Urinary bladder (tissue), 3 donors: ENCODE measurements at regions not wholly inside any gene's neighbourhood (a gene's known extent, or its start where the extent isn't known, plus 50 kb on each side); places are given as distances from the start of the nearest gene placed in this dataset.
A peak's percentile ranks its signal among the peaks of the same experiment; 100 is the strongest.
"Not testable (repeated sequence)": the region's sequence is repeated elsewhere in the genome, so short reads cannot be mapped to it uniquely, and the experiment has no call there.

ENCODE experiments used
- DNase-seq: peaks from one replicate; pipeline ENCODE4 v3.0.0-alpha.2; 2015; ENCODE audit errors: extremely low spot score
- H3K27ac ChIP-seq: one replicate; pipeline ENCODE4 v1.5.1; 2013; ENCODE audit warnings: low read depth, mild to moderate bottlenecking, moderate library complexity
- H3K36me3 ChIP-seq: one replicate; pipeline ENCODE4 v1.6.1; 2013; ENCODE audit warnings: mild to moderate bottlenecking, moderate library complexity; ENCODE audit not compliant: insufficient read depth
- H3K4me1 ChIP-seq: one replicate; pipeline ENCODE4 v1.6.1; 2013; ENCODE audit warnings: mild to moderate bottlenecking, moderate library complexity; ENCODE audit not compliant: insufficient read depth
- H3K4me3 ChIP-seq: one replicate; pipeline ENCODE4 v1.5.1; 2013; ENCODE audit warnings: low read depth, low read length
- WGBS: extraction: QIAGEN DNeasy Blood & Tissue Kit; methylation state at CpG from one replicate; pipeline ENCODE4 v1.1.7; 2013; 5-methylcytosine and 5-hydroxymethylcytosine counted together
- donor health status: healthy with polysubstance abuse.
- donor health status: healthy.

DNA sequence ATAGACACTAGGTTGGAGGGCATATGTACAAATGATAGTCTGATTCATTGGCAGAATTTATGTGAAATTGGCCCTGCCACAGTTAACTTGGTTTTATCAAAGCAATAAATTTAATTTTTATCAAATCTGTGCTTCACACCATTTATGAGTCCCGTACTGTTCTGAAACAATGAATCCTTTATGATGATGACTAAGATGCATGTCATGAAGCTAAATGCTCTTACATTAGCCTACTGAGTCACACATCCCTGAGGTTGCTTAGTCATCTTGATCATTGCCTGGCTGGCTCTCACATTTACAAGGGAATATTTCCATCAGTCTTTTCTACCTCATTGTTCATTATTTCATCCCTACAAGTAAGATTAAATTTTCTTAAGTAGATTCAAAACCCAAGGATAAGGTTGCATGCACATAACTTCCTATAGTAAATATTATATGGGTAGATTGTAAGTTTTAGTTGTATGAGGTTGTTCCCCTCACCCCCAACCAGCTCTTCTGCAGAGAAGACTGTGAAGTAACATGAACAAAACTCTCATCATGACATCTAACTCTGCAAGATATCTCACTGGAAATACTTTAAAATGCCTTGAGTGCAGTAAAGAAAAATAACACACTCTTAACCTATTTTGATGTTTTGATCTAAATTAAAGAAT, 170.7 kb downstream of the CYB561 start:
- no peaks in the 10 kb centered on the region for H3K4me1 ChIP-seq

DNA sequence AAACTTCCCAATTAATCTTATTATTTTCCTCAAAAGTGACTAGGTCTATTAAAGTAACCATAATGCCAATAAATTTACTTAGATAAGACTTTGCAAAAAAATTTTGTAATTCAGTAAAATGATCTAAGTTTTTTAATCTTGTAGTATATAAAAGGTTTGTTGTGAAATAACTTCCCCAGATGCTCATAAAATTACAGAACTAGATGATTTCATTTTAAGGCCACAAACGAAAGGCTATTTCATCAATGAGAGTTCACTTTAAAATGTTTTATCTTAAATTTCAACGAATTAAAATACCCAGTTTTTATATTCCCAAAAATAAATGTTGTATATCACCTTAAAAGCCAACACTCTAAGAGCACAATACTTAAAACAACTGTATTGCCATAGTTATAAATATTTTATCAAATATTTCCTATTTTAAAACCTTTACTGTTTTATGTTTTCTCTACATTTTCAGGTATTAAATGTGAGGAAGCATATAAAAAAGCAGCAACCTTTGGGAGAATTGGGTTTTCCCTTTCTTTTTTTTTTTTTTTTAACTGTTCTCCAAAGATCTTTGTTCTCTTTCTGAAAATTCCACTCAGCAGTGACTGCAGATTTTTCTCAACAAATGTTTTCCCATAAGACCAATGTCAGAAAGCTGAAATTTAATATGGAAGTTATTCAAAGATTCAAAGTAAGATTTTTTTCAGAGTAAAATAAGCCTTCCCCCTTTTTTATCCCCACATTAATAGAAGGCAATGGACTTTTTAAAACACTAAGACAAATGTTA, 169.9 kb downstream of the CYB561 start:
- no peak overlapping the region for H3K27ac ChIP-seq
- H3K4me3 ChIP-seq, result no peak overlapping the region
- no peaks in the 10 kb centered on the region for H3K4me1 ChIP-seq
- DNase-seq, result no peak
- H3K36me3 ChIP-seq, result no peaks in the 10 kb centered on the region
- 54% methylated on average over 2 of the region's 2 CpGs for WGBS

More for the DNA sequence above, 170.7 kb downstream of the CYB561 start:
- 43% methylated on average over 1 of the region's 1 CpG for WGBS
- H3K36me3 ChIP-seq, result no peaks in the 10 kb centered on the region
- no peak overlapping the region for H3K27ac ChIP-seq
- H3K4me3 ChIP-seq, result no peak overlapping the region
- DNase-seq, result no peak

DNA sequence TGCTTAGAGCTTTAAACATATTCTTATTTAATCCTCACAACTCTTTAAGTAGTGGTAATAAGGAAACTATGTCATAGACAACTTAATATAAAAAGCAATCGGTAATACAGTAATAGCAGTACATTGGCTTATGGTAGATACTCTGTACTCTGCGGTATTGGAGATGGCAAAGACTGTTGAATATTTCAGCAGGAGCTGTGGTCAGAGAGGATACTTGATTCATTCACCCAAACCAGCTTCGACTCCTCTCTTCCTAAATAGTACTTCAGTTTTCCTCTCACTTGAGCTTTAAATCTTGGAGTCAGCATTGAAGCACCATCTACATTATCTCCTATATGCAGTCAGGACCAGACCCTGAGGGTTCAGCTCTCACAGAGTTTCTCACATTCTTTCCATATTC, 169.3 kb downstream of the CYB561 start:
- Histone ChIP-seq H3K36me3 (no peaks in the 10 kb centered on the region), H3K4me1 (no peaks in the 10 kb centered on the region), H3K27ac (no peak overlapping the region), H3K4me3 (no peak overlapping the region)
- WGBS, result 92% methylated on average over 3 of the region's 3 CpGs
- no peak for DNase-seq

DNA sequence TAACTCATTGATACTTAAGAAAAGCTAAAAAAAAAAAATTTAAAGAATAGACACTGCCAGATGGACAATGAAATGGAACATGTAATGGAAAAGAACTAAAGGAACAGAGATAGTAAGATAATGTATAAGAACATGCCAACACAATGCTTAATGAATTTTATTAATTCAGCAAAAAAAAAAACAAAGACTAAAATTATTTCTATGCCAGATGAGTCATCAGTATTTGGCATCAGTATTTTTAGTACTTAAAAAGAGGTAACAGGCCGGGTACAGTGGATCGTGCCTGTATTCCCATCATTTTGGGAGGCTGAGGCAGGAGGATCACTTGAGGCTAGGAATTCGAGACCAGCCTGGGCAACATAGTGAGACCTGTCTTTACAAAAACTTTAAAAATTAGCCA, 168.5 kb downstream of the CYB561 start:
- H3K4me1 ChIP-seq, result no peaks in the 10 kb centered on the region
- no peak for DNase-seq
- no peak overlapping the region for H3K4me3 ChIP-seq
- H3K27ac ChIP-seq, result no peak overlapping the region
- 91% methylated on average over 3 of the region's 3 CpGs for WGBS
- no peaks in the 10 kb centered on the region for H3K36me3 ChIP-seq

DNA sequence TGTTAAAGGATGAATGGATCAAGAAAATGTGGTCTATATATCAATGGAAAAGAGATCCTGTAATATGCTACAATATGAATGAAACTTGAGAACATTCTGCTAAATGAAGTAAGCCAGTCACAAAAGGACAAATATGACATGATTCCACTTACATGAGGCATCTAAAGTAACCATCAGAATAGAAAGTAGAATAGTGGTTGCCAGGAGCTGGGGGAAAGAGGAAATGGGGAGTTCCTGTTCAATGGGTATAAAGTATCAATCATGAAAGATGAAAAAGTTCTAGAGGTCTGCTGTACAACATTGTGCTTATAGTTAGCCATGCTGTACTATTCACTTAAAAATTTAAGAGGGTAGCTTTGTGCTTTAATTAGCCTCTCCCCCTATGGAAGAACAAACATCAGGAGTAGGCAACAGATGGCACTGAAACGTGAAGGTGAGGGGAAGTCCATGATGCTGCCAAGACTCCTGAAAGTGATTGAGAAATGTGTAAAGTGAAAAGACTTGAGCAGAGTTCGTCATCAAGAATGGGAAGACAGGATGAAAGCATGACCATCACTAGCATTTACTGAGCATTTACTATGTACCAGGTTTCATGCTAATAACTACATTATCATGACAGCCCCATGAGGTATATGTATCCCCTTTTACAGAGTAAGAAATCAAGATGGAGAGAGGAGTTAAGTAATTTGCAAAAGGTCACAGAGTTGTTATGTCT, 167.2 kb downstream of the CYB561 start:
- 88% methylated on average over 2 of the region's 2 CpGs for WGBS
- no peaks in the 10 kb centered on the region for H3K4me1 ChIP-seq

DNA sequence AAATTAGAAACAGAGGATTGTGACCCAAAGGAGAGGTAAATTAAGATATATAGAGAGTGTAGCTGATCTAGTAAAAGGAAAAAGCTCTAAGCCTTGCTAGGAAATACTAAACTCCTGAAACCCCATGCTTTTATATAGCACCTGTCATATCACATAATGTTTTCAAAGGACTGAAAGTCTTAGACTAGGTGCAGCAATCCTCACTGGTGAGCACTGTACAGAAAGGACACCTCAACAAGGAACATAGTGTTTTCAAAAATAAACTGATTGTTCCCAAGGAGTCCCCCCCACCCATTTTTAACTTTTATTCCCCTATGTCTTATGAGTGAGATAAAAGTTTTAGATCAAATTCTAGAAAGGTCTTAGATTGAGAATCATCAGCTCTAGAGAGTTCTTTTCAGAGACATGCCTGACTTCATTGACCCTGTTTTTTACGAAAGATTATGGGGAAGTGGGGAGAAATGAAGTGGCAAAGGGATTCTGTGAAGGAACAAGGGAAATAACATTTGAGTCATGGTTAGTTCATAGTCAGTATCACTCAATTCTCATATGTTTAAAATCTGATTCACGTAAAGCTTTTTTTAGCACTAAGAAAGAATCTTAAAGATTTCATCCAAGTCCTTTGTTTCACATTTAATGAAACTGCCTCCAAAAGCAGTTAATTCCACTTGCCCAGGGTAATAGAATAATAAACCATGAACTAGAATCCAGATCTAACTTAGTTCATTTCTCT, 166.4 kb downstream of the CYB561 start:
- Histone ChIP-seq H3K4me1 (no peaks in the 10 kb centered on the region), H3K4me3 (no peak overlapping the region), H3K27ac (peak overlapping the region; percentile 10), H3K36me3 (no peaks in the 10 kb centered on the region)
- no peak for DNase-seq
- 85% methylated on average over 2 of the region's 2 CpGs for WGBS

More for the DNA sequence above, 167.2 kb downstream of the CYB561 start:
- DNase-seq, result no peak
- Histone ChIP-seq H3K27ac (no peak overlapping the region), H3K4me3 (no peak overlapping the region), H3K36me3 (no peaks in the 10 kb centered on the region)

DNA sequence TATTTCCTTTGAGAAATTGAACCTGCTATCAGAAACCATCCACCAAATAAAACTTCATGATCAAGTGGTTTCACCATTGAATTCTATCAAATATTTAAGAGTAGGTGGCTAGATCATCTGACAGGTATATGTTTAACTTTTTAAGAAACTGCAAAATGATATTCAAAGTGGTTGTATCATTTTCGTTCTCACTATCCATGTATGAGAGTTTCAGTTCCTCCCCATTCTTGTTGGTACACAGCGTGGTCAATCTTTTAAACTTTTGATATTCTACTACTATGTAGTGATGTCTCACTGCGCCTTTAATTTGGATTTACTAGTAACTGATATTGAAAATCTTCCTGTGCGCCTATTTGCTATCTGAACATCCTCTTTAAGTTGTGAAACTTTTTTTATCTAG, 163.7 kb downstream of the CYB561 start:
- 94% methylated on average over 4 of the region's 4 CpGs for WGBS
- H3K4me1 ChIP-seq, result no peaks in the 10 kb centered on the region
- H3K36me3 ChIP-seq, result peaks cover 3% of the 10 kb centered on the region
- no peak overlapping the region for H3K4me3 ChIP-seq
- DNase-seq, result no peak
- no peak overlapping the region for H3K27ac ChIP-seq

DNA sequence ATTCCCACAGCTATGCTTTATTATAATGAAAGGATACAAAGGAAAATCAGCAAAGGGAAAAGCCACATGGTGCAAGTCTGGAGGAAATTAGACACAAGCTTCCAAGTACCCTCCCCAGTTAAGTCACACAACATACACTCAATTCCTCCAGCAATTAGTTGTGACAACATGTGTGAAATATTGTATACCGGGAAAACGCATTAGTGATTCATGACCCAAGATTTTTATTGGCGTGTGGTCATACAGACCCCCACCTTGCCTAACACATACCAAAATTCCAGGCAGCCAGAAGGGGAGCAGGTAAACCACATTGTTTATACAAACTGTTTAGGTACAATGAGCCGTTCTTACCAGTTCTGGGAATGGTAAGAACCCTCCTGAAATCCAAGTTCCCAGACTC, 160.6 kb downstream of the CYB561 start:
- Histone ChIP-seq H3K4me3 (no peak overlapping the region), H3K27ac (no peak overlapping the region), H3K36me3 (peaks cover 3% of the 10 kb centered on the region), H3K4me1 (no peaks in the 10 kb centered on the region)
- 97% methylated on average over 4 of the region's 4 CpGs for WGBS
- DNase-seq, result no peak

DNA sequence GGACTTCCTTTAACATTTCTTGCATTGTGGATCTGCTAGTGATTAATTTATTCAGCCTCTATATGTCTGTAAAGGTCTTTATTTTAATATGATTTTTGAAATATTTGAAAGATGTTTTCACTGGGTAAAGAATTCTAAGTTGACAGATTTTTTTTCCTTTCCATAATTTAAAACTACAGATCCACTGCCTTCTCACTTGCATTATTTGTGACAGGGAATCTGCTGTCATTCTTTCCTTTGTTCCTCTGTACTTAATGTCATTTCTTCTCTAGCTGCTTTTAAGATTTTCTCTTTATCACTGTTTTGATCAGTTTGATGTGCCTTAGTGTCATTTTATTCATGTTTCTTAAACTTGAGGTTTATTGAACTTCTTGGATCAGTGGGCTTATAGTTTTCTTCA, 159.9 kb downstream of the CYB561 start:
- Histone ChIP-seq H3K4me3 (no peak overlapping the region), H3K27ac (no peak overlapping the region), H3K4me1 (no peaks in the 10 kb centered on the region), H3K36me3 (peaks cover 3% of the 10 kb centered on the region)
- no peak for DNase-seq

DNA sequence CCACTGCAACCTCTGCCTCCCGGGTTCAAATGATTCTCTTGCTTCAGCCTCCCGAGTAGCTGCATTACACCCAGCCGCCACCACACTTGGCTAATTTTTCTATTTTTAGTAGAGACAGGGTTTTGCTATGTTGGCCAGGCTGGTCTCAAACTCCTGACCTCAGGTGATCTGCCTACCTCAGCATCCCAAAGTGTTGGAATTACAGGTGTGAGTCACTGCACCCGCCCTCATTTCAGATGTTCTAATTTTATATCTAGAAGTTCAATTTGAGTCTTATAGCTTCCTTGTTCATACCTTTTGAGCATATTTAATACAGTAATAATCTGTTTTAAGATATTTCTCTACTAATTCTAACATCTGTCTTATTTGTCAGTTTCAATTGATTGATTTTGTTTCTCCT, 159.1 kb downstream of the CYB561 start:
- not testable (repeated sequence) for H3K4me1 ChIP-seq, H3K36me3 ChIP-seq, H3K4me3 ChIP-seq, DNase-seq, H3K27ac ChIP-seq
- WGBS, result 98% methylated on average over 4 of the region's 4 CpGs

DNA sequence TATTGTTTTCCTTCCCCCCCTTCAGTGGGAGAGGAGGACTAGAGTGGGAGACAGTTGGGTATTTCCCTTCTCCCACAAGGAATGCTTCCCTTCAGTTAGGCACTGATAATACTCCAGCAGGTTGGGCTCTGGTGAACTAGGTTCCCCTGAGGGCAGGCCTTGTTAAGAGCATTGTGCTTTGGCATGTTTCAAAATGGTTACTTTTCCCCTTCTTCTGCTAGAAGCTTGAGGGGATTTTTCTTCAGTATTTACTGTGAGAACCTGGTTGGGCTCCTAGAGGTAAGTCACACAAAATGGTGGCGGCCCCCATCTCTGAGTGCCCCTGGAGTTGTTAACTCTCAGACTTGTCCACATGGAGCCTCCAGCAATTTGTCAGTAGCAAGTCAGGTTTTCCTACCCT, 156.2 kb downstream of the CYB561 start:
- WGBS, result 100% methylated on average over 1 of the region's 1 CpG
- Histone ChIP-seq H3K4me1 (no peaks in the 10 kb centered on the region), H3K4me3 (no peak overlapping the region), H3K27ac (no peak overlapping the region), H3K36me3 (peaks cover 3% of the 10 kb centered on the region)
- no peak for DNase-seq

DNA sequence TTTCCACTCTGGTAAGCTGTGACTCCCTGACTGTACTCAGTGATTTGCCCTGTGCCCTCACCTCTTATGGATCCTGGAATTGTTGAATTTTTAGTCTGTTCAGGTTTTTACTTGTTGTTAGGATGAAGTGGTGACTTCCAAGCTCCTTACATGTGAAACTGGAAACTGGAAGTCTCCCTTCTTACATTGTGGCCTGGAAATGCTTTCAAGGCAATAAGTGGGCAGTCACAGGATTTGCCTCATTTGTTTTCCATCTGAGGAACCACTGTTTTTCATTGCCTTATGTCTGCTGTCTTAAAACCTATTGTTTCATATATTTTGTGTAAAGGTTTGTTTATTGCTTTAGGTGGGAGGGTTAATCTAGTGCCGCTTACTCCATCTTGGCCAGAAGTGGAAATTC, 155.8 kb downstream of the CYB561 start:
- no peak for DNase-seq
- Histone ChIP-seq H3K36me3 (peaks cover 1% of the 10 kb centered on the region), H3K4me3 (no peak overlapping the region), H3K27ac (no peak overlapping the region), H3K4me1 (no peaks in the 10 kb centered on the region)
- 98% methylated on average over 1 of the region's 1 CpG for WGBS

DNA sequence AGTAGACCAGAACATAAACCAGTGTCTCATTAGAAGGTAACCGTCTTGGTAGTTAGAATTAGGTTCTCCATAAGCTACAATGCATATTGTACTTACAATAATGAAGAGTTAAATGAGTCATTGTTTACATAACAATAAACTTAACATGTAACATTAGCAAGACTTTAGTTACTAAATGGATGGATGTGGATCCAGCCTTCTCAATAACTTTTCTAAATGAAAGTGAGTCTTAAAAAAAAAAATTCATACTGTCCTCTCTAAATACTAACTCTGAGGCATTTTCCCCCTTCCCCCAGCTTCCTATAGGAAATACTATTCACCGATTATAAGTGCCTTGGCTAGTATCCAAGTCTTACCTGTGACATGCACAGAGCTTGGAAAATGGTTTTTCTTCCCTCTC, 155.3 kb downstream of the CYB561 start:
- WGBS, result 78% methylated on average over 2 of the region's 2 CpGs
- H3K27ac ChIP-seq, result no peak overlapping the region
- H3K4me3 ChIP-seq, result no peak overlapping the region
- no peaks in the 10 kb centered on the region for H3K36me3 ChIP-seq
- no peak for DNase-seq
- no peaks in the 10 kb centered on the region for H3K4me1 ChIP-seq
